ENCODE measurements at regions not wholly inside any gene's neighbourhood (a gene's known extent, or its start where the extent isn't known, plus 50 kb on each side); places are given as distances from the start of the nearest gene placed in this dataset.

GRCh38 chr3:73757536-73757935 lies 132.8 kb upstream of the PDZRN3 start:
- no peak for TF ChIP-seq TEAD4 (IDR thresholded peaks at IDR 0.05)
- TF ChIP-seq EP300 (IDR thresholded peaks at IDR 0.05; ENCODE audit: borderline replicate concordance) = no peak
- no peak for TF ChIP-seq TCF12 (IDR thresholded peaks at IDR 0.05; ENCODE audit: low read depth)
- TF ChIP-seq, protein P1, sequence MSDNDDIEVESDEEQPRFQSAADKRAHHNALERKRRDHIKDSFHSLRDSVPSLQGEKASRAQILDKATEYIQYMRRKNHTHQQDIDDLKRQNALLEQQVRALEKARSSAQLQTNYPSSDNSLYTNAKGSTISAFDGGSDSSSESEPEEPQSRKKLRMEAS (IDR thresholded peaks at IDR 0.05) = no peak

Data from Ishikawa (cell line).